Mucosa of descending colon (tissue), 3 donors: ENCODE measurements at regions not wholly inside any gene's neighbourhood (a gene's known extent, or its start where the extent isn't known, plus 50 kb on each side); places are given as distances from the start of the nearest gene placed in this dataset.

Source experiments
- ATAC-seq: fragments of 200-7000 bp; cut with Tn5 transposase; one replicate; pipeline ENCODE4 v1.9.1; 2020; ENCODE audit warnings: mild to moderate bottlenecking, moderate library complexity
- DNase-seq, 3 donors: peaks; one replicate each; pipeline ENCODE4 v3.0.0-alpha.2; 2020
- H3K36me3 ChIP-seq: fragments of 200-600 bp; one replicate; pipeline ENCODE4 v1.8.0; 2021; ENCODE audit warnings: low read depth, mild to moderate bottlenecking
- H3K4me1 ChIP-seq: fragments of 200-600 bp; one replicate; pipeline ENCODE4 v1.8.0; 2021; ENCODE audit warnings: low read depth, mild to moderate bottlenecking
- H3K4me3 ChIP-seq: fragments of 200-600 bp; one replicate; pipeline ENCODE4 v1.8.0; 2021; ENCODE audit warnings: mild to moderate bottlenecking
- H3K9me3 ChIP-seq: fragments of 200-600 bp; one replicate; pipeline ENCODE4 v1.8.0; 2021; ENCODE audit warnings: mild to moderate bottlenecking
- intact Hi-C, 2 donors: fragments of 100-400 bp; cut with DNase I in 1 of 2; cut with micrococcal nuclease in 1 of 2; formaldehyde crosslinking; loops; one replicate each; pipeline versions ENCODE4 v1.11.0 to v1.11.1; 2022; cut with DNase I, micrococcal nuclease
- TF ChIP-seq, protein P1 (sequence below): fragments of 200-600 bp; IDR thresholded peaks from one replicate; pipeline ENCODE4 v1.8.0; 2022; ENCODE audit warnings: antibody characterized with exemption, mild to moderate bottlenecking
- donor health status: DM: no; HTN: no; CAD: no; lungs with moderate emphysema.
- donor health status: DM: no; HTN: no; CAD: no.
- donor health status: DM: no; HTN: yes; CAD: no.

DNA sequence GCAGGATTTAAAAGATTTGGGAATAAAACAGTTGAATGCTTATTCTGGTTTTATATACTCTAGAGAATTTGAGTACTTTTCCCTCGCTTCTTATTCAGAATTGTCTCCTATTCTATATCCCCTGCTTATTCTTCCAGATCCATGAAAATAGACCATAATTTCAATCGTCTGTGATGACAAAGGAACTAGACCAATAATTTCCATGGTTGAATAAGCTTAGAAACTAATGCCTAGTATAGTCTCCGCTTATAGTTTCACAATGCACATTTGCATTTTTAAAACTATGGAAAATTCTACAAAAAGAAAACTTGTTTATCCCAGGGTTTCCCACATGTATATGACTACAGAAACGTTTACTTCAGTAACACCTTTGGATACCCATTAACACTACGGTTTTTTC is 247.4 kb upstream of the NR5A2 start:
- TF ChIP-seq, protein P1, sequence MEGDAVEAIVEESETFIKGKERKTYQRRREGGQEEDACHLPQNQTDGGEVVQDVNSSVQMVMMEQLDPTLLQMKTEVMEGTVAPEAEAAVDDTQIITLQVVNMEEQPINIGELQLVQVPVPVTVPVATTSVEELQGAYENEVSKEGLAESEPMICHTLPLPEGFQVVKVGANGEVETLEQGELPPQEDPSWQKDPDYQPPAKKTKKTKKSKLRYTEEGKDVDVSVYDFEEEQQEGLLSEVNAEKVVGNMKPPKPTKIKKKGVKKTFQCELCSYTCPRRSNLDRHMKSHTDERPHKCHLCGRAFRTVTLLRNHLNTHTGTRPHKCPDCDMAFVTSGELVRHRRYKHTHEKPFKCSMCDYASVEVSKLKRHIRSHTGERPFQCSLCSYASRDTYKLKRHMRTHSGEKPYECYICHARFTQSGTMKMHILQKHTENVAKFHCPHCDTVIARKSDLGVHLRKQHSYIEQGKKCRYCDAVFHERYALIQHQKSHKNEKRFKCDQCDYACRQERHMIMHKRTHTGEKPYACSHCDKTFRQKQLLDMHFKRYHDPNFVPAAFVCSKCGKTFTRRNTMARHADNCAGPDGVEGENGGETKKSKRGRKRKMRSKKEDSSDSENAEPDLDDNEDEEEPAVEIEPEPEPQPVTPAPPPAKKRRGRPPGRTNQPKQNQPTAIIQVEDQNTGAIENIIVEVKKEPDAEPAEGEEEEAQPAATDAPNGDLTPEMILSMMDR = no peak
- intact Hi-C loops = no loop called here
- no peaks in the 10 kb centered on the region for H3K9me3 ChIP-seq
- ATAC-seq (no peak), DNase-seq (no peak)
- H3K4me3 ChIP-seq = no peak overlapping the region
- no peaks in the 10 kb centered on the region for H3K36me3 ChIP-seq
- no peaks in the 10 kb centered on the region for H3K4me1 ChIP-seq

DNA sequence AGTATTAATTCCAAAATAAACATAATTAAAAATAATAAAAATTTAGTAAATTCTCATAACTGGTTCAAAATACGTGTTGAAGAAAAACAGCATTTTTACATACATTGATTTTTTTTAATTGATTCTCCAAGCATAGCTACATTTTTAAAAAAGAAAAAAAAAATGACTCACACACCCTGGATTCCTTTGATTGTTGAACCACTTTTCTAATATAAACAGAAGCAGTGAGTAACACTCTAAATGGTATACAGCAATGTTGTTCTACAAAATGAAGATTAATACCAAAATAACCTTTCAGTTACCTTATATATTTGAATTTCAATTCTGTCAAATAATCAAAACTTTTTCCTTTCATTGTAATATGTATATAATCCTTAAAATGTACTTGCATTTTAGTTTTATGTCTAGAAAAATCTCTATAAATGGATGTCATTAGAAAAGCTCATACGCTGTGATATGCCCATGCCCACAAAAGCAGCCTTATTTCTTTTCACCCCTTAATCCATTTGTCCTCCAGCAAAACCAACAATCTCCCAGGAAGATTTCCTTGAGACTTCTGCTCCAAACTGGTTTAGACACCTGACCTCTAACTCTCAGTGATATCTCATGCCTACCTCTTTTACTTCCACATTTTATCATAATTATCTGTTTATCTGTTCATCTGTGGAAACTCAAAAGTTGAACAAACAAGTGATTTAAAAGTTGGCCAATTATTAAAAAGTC is 246.4 kb upstream of the NR5A2 start:
- intact Hi-C loops = no loop called here
- no peaks in the 10 kb centered on the region for H3K4me1 ChIP-seq
- H3K36me3 ChIP-seq = no peaks in the 10 kb centered on the region
- ATAC-seq (no peak), DNase-seq (no peak)
- no peak overlapping the region for H3K4me3 ChIP-seq
- TF ChIP-seq, protein P1 = no peak
- no peaks in the 10 kb centered on the region for H3K9me3 ChIP-seq

DNA sequence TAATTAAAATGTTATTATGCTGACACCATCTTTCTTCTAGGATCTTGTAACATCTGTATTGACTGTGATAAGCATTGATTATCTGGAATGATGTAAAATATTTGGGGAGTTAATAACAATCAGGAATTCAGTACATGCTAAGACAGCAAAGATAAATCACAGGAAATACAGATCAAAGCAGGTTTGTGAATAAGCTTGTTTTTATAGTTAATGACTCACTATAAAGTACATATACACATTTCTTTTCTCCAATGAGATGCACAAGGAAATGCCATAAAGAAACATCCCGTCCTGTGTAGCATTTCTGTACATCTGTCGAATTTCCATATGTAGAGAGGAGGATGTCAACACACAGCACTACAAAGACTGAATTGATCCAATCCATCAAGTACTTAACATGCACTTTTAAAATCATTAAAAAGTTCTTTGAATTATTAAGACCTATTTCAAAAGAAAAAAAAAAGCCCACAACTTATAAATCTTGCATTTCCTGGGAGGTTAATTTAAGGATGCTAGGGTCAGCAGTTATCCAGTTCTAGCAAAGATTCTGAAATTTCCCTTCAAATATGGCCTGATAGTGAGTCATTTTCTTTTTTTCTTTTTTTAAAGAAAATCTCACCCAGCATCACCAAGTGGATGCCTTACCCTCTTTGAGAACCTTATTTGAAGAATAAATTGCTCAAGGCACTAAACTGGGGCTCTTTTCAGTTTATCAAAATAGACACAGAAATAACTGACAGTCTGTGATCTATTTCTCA is 243.2 kb upstream of the NR5A2 start:
- TF ChIP-seq, protein P1 = no peak
- H3K9me3 ChIP-seq = no peaks in the 10 kb centered on the region
- intact Hi-C loops = no loop called here
- DNase-seq = no peak
- no peak overlapping the region for H3K4me3 ChIP-seq
- H3K4me1 ChIP-seq = no peaks in the 10 kb centered on the region
- no peak for ATAC-seq
- no peaks in the 10 kb centered on the region for H3K36me3 ChIP-seq

DNA sequence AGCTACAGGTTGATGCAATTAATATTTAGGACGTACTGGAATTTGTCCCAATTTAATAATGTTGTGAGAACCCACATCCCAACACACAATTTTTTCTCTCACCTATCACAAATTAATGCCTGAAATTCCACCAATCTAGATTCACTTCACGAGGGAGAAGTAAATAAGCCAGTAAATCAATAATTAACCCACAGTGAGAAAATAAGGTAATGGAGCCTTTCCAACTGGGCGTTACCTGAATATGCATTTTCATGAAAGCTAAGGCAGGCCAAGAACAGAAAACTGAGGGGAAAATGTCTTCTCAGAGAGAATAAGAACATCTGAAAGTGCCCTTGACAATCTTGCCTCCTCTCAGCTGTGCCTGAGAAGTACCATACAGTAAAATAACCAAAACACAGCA is 240.8 kb upstream of the NR5A2 start:
- ATAC-seq (no peak), DNase-seq (no peak)
- Histone ChIP-seq H3K4me3 (no peak overlapping the region), H3K4me1 (no peaks in the 10 kb centered on the region), H3K9me3 (no peaks in the 10 kb centered on the region), H3K36me3 (no peaks in the 10 kb centered on the region)
- intact Hi-C loops = no loop called here
- TF ChIP-seq, protein P1 = no peak

DNA sequence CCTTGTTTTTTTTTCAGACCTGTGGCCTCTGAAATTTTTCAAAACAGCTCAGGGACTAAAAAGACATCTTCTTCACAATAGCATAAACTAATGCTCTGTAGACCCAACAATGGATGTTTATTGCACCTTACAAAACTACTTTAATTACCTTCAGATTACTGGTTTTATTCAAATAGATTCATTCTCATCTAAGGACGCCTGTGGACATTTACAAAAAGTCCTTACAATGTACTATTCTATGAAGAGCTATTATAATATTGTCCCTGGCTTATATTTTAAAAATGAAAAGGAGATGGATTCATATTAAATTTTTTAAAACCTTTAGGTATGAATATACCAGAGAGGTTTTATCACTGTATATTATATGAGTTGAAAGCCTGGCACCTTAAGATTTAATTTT is 238.4 kb upstream of the NR5A2 start:
- H3K9me3 ChIP-seq = no peaks in the 10 kb centered on the region
- TF ChIP-seq, protein P1 = no peak
- intact Hi-C loops = no loop called here
- no peak for ATAC-seq
- no peak overlapping the region for H3K4me3 ChIP-seq
- no peaks in the 10 kb centered on the region for H3K36me3 ChIP-seq
- no peaks in the 10 kb centered on the region for H3K4me1 ChIP-seq
- DNase-seq = no peak
